CD14-positive monocyte (primary cell): ENCODE measurements at regions not wholly inside any gene's neighbourhood (a gene's known extent, or its start where the extent isn't known, plus 50 kb on each side); places are given as distances from the start of the nearest gene placed in this dataset.

Experiments
- DNase-seq, 3 donors: peaks; one replicate each; pipeline ENCODE4 v3.0.0-alpha.2; 2011 to 2022
- H2AFZ ChIP-seq: 2 replicates; pipeline ENCODE4 v1.6.0; 2012; ENCODE audit warnings: mild to moderate bottlenecking, low read depth, low read length, inconsistent platforms; ENCODE audit not compliant: insufficient read depth, poor library complexity, severe bottlenecking
- H3K27ac ChIP-seq, 2 donors: 1 replicate in 1 of 2; 2 replicates in 1 of 2; pipeline ENCODE4 v1.5.1; 2012 to 2013; ENCODE audit warnings: low read length in 2 of 2, control low read depth in 1 of 2, inconsistent platforms in 1 of 2, low read depth in 1 of 2, mild to moderate bottlenecking in 1 of 2
- H3K27me3 ChIP-seq, 2 donors: one replicate each; pipeline versions ENCODE4 v1.6.0 to v1.6.1; 2011 to 2013; ENCODE audit warnings: low read length in 2 of 2; ENCODE audit not compliant: control insufficient read depth in 2 of 2, insufficient read depth in 2 of 2
- H3K36me3 ChIP-seq, 2 donors: replicated peaks in 1 of 2; 1 replicate in 1 of 2; 2 replicates in 1 of 2; pipeline versions ENCODE4 v1.5.1 to v1.6.1; 2012 to 2013; ENCODE audit warnings: low read length in 2 of 2, control low read depth in 1 of 2, inconsistent platforms in 1 of 2, mild to moderate bottlenecking in 1 of 2; ENCODE audit not compliant: insufficient read depth in 2 of 2, control insufficient read depth in 1 of 2
- H3K4me1 ChIP-seq, 2 donors: 1 replicate in 1 of 2; 2 replicates in 1 of 2; pipeline versions ENCODE4 v1.5.1 to v1.6.1; 2012 to 2013; ENCODE audit warnings: low read length in 2 of 2, control low read depth in 1 of 2, inconsistent platforms in 1 of 2, mild to moderate bottlenecking in 1 of 2, moderate library complexity in 1 of 2; ENCODE audit not compliant: insufficient read depth in 2 of 2, control insufficient read depth in 1 of 2
- H3K4me2 ChIP-seq: replicated peaks from 2 replicates; pipeline ENCODE3; 2012; ENCODE audit warnings: low read length, moderate library complexity, mild to moderate bottlenecking; ENCODE audit not compliant: poor library complexity, severe bottlenecking; ENCODE audit errors: extremely low read depth
- H3K4me3 ChIP-seq, 3 experiments: fragments of 200-600 bp in 1 of 3; sonication (generic) in 1 of 3; replicated peaks in 1 of 3; 1 replicate in 2 of 3; 2 replicates in 1 of 3; pipeline ENCODE4 v1.5.1; 2011 to 2013; ENCODE audit warnings: low read length in 3 of 3, mild to moderate bottlenecking in 3 of 3, control low read depth in 2 of 3, low read depth in 2 of 3, inconsistent platforms in 1 of 3, moderate library complexity in 1 of 3
- H3K79me2 ChIP-seq: 2 replicates; pipeline ENCODE4 v1.6.0; 2012; ENCODE audit warnings: mild to moderate bottlenecking, control low read depth, inconsistent platforms, low read length, moderate library complexity; ENCODE audit not compliant: insufficient read depth
- H3K9ac ChIP-seq: 2 replicates; pipeline ENCODE4 v1.6.0; 2017; ENCODE audit warnings: low read length, mild to moderate bottlenecking; ENCODE audit not compliant: insufficient read depth, poor library complexity, severe bottlenecking
- H3K9me3 ChIP-seq, 2 donors: replicated peaks in 1 of 2; 1 replicate in 1 of 2; 2 replicates in 1 of 2; pipeline versions ENCODE4 v1.5.1 to v1.6.1; 2012 to 2013; ENCODE audit warnings: low read length in 2 of 2, control low read depth in 1 of 2; ENCODE audit not compliant: control insufficient read depth in 1 of 2, insufficient read depth in 1 of 2
- H4K20me1 ChIP-seq: 2 replicates; pipeline ENCODE4 v1.6.0; 2012; ENCODE audit warnings: mild to moderate bottlenecking, low read length, control low read depth, moderate library complexity; ENCODE audit not compliant: insufficient read depth
- H3K27ac Mint-ChIP-seq, 7 donors: one replicate each; pipeline ENCODE4 v1.8.0; 2020; ENCODE audit warnings: mild to moderate bottlenecking in 7 of 7, mixed read lengths in 7 of 7, moderate library complexity in 6 of 7, inconsistent platforms in 2 of 7
- H3K27me3 Mint-ChIP-seq, 3 donors: one replicate each; pipeline ENCODE4 v1.8.0; 2021 to 2022; ENCODE audit warnings: low read depth in 3 of 3, mild to moderate bottlenecking in 3 of 3, mixed read lengths in 3 of 3, moderate library complexity in 3 of 3, inconsistent platforms in 1 of 3
- H3K36me3 Mint-ChIP-seq, 2 donors: one replicate each; pipeline ENCODE4 v1.8.0; 2020; ENCODE audit warnings: mixed read lengths in 2 of 2, inconsistent platforms in 1 of 2, mild to moderate bottlenecking in 1 of 2
- H3K4me1 Mint-ChIP-seq: one replicate; pipeline ENCODE4 v1.8.0; 2020; ENCODE audit warnings: mild to moderate bottlenecking, mixed read lengths
- H3K4me3 Mint-ChIP-seq, 2 donors: one replicate each; pipeline ENCODE4 v1.8.0; 2020; ENCODE audit warnings: mild to moderate bottlenecking in 2 of 2, mixed read lengths in 2 of 2, moderate library complexity in 1 of 2
- H3K9me3 Mint-ChIP-seq, 7 donors: one replicate each; pipeline ENCODE4 v1.8.0; 2020 to 2022; ENCODE audit warnings: mixed read lengths in 7 of 7, mild to moderate bottlenecking in 6 of 7, moderate library complexity in 6 of 7, inconsistent platforms in 2 of 7
- WGBS: methylation state at CpG from one replicate; pipeline ENCODE4 v1.1.5; 2013; ENCODE audit warnings: missing lambda C conversion rate; ENCODE audit not compliant: insufficient coverage; 5-methylcytosine and 5-hydroxymethylcytosine counted together
- intact Hi-C, 2 donors: fragments of 100-400 bp; cut with micrococcal nuclease; formaldehyde crosslinking; loops; one replicate each; pipeline versions ENCODE4 v1.15.0 to v1.15.1; 2023
- TF ChIP-seq, protein P1 (sequence below): fragments of 200-600 bp; IDR thresholded peaks from one replicate; pipeline ENCODE4 v1.8.0; 2022; ENCODE audit warnings: antibody characterized with exemption, mild to moderate bottlenecking

- peaks cover 0 to 2% (median 0%) of the 10 kb centered on the region in 7 donors for H3K9me3 Mint-ChIP-seq
- Histone ChIP-seq H3K79me2 (no peaks in the 10 kb centered on the region), H3K4me1 (no peaks in the 10 kb centered on the region), H3K27ac (no peak overlapping the region), H3K36me3 (no peaks in the 10 kb centered on the region), H4K20me1 (no peaks in the 10 kb centered on the region), H3K9me3 (no peaks in the 10 kb centered on the region), H3K9ac (no peak overlapping the region), H3K4me3 (no peak overlapping the region), H3K4me2 (no peak overlapping the region), H3K27me3 (no peaks in the 10 kb centered on the region), H2AFZ (no peak overlapping the region)
- 90% methylated on average over 2 of the region's 4 CpGs for WGBS
- H3K27ac Mint-ChIP-seq = peak overlapping the region in 1 of 7 donors; percentile 45
- DNase-seq = no peak
- intact Hi-C loops = no loop called here
- H3K4me3 Mint-ChIP-seq = no peak overlapping the region
- peaks cover 0 to 5% (median 2%) of the 10 kb centered on the region in 3 donors for H3K27me3 Mint-ChIP-seq
- no peaks in the 10 kb centered on the region for H3K36me3 Mint-ChIP-seq
- H3K4me1 Mint-ChIP-seq = no peaks in the 10 kb centered on the region
- TF ChIP-seq, protein P1, sequence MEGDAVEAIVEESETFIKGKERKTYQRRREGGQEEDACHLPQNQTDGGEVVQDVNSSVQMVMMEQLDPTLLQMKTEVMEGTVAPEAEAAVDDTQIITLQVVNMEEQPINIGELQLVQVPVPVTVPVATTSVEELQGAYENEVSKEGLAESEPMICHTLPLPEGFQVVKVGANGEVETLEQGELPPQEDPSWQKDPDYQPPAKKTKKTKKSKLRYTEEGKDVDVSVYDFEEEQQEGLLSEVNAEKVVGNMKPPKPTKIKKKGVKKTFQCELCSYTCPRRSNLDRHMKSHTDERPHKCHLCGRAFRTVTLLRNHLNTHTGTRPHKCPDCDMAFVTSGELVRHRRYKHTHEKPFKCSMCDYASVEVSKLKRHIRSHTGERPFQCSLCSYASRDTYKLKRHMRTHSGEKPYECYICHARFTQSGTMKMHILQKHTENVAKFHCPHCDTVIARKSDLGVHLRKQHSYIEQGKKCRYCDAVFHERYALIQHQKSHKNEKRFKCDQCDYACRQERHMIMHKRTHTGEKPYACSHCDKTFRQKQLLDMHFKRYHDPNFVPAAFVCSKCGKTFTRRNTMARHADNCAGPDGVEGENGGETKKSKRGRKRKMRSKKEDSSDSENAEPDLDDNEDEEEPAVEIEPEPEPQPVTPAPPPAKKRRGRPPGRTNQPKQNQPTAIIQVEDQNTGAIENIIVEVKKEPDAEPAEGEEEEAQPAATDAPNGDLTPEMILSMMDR = no peak
Measured at GRCh38 chr15:91496754-91497691, 356.5 kb upstream of the SLCO3A1 start.

- Histone ChIP-seq H3K27ac (no peak overlapping the region), H3K4me3 (no peak overlapping the region), H3K4me2 (no peak overlapping the region), H4K20me1 (no peaks in the 10 kb centered on the region), H3K27me3 (no peaks in the 10 kb centered on the region), H3K9me3 (no peaks in the 10 kb centered on the region), H3K4me1 (no peaks in the 10 kb centered on the region), H3K9ac (no peak overlapping the region), H3K36me3 (no peaks in the 10 kb centered on the region), H3K79me2 (no peaks in the 10 kb centered on the region), H2AFZ (no peak overlapping the region)
- H3K4me3 Mint-ChIP-seq = no peak overlapping the region
- TF ChIP-seq, protein P1 = no peak
- intact Hi-C loops = no loop called here
- peaks cover 0 to 2% (median 0%) of the 10 kb centered on the region in 7 donors for H3K9me3 Mint-ChIP-seq
- H3K27ac Mint-ChIP-seq = no peak overlapping the region
- H3K27me3 Mint-ChIP-seq = peaks cover 0 to 3% (median 2%) of the 10 kb centered on the region in 3 donors
- WGBS = no CpG with 5 or more reads among the region's 4 CpGs
- DNase-seq = no peak
- H3K4me1 Mint-ChIP-seq = no peaks in the 10 kb centered on the region
- H3K36me3 Mint-ChIP-seq = no peaks in the 10 kb centered on the region
Measured at GRCh38 chr15:91498046-91498748, 355.3 kb upstream of the SLCO3A1 start.
